DMS53 treated with DMSO at 0.1 percent for 48 hours (cell line): ENCODE measurements at regions not wholly inside any gene's neighbourhood (a gene's known extent, or its start where the extent isn't known, plus 50 kb on each side); places are given as distances from the start of the nearest gene placed in this dataset.

ENCODE experiments used
- DNase-seq: peaks from one replicate; lab custom pipeline; 2025; ENCODE audit not compliant: unreplicated experiment; lab: John Stamatoyannopoulos, UW

DNA sequence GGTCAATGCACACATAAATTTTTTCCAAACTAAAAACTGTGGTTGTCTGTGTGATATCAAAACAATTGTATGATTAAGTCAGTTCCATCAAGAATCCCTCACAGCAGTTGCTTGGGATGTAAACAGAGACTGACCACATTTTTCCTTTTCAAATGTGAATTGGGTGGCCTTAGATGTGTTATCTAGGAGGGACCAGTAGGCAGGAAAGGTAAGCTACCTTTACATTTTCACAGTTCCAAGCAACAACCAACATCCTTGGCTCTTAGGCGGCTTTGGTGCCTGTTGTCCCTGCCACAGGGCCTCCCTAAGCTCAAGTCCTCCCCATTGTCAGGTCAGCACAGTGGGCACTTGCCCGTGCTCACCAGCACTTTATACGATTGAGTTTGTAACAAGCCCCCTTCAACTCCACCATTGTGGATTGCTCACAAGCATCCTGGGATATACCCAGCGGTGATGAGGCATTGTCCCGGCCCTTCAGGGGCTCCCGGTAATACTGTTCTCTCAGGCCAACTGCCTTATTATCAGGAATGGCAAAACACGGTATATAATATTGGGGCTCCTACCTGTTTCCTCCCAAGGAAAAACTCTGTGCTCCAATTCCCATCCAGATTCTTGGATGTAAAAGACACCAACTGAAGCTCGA is 114.9 kb upstream of the ANKRD1 start:
- no peak for DNase-seq

DNA sequence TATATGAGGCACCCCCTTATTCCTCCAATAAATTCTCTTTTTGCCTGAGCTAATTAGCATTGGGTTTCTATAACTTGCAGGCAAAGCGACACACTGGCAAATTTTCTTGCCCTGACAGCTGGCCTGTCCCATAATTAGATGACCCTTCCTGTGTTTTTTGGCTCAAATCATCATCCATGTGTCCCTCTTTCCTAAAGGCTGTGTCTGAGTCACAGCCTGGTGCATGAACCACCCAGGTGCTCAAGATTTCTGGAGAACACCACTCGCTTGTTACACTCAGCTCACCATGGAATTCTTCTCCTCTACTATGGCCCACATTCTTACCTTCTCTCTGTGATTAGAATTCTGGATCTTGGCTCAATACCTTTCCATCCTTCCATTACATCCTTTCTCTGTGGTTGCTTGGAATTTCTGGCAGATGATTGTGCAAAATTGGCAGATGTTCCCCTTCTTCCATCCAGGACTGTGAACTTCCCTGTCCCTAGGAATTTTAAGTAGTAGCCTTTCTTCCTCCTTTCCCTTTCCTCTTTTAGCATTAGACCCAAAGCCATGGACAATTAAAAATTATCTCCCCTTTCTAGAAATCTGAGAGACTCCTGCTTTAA is 116.0 kb upstream of the ANKRD1 start:
- no peak for DNase-seq

DNA sequence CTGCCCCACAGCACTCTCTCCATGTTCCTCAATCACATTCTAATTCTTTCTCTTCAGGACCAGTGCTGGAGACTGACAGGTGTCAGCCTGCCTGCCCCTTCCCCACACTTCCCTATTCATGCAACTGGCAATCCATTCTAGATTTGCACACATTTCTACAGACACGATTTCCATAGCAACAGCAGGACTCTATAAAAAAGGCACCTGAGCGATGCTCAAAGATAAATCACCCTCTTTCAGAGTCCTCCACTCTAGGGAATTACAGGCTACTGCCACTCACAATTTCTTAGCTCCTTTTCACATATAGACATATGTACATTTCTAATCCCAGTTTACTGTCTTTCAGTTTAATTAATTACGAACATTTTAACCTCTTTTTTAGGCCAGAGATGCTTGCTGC is 118.1 kb upstream of the ANKRD1 start:
- no peak for DNase-seq

DNA sequence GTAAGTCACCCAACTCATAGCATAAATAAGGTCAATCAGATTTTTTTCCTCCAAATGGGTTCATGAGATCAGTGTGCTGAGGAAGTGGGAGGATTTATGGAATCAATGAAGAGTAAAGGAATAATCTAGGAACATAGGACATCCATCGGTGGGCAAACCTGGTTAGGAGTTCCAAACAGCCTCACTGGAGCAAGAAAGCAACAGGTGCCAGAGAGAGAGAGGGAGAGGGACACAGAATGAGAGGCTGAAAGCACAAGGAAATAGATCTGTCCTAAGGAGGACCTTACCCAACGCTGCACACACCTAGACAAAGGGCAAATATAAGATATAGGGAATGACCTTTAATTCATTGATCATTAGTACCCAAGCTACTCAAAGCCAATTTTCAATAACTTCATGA is 119.5 kb upstream of the ANKRD1 start:
- no peak for DNase-seq

DNA sequence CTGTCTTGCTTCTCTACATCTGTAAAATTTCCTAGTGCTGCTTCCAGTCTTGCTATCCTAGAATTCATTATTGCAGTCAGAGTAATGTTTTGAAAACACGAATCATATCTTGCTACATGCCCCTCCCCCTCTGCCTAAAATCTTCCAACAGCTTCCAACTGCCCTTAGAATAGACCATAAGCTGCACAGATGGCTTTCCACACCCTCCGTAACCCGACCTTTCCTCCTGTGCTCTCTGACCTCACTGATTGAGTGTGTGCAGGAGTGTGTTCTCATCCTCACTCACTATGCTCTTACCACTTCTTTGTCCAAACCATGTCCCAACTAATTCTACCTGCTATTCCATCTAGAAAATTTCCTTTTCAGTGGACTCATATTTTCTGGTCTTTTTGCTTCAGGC is 121.2 kb upstream of the ANKRD1 start:
- DNase-seq: no peak

DNA sequence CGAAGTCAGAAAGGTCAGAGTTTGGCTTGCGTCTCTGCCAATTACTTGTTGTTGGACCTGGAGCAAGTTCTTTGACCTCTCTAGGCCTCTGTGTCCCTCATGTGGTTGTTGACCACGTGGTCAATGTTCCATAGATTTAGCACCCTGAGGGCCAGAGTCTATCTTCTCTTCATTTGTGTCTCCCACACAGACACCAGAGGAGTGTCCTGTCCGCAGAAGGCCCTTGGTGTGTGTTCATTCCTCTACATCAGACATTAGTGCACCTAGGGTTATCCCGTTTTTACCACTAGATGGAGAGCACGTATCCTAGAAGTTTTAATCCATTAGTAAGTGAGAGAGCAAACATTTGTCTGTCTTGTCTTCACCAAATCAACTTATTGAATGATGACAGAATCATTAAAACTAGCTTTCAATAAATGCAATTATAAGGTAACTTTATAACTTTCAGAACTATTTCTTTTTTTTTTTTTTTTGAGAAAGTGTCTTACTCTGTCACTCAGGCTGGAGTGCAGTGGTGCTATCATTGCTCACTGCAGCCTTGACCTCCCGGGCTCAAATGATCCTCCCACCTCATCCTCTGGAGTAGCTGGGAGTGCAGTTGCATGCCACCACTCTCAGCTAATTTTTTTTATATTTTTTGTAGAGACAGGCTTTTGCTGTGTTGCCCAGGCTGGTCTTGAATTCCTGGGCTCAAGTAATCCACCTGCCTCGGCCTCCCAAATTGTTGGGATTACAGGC is 122.5 kb upstream of the ANKRD1 start:
- DNase-seq: peak; percentile 42

DNA sequence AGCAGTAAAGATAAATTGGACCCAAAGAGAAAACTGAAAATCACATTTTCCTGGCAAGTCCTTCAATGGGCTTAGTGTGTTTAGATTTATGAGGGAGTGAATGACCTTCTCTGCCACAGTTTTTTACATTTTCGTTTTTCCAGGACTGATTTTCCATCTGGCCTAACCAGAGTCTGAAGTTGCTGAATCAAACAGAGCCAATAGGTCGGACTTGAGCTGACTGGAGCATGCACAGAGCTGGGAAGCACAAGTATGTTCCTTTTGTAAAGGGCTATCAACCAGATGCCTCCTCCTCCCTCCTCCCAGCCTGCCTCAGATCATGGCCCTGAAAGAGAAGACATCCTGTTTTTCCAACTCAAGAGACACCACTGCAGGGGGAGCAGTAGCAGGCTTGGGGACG is 126.0 kb upstream of the ANKRD1 start:
- DNase-seq: no peak

DNA sequence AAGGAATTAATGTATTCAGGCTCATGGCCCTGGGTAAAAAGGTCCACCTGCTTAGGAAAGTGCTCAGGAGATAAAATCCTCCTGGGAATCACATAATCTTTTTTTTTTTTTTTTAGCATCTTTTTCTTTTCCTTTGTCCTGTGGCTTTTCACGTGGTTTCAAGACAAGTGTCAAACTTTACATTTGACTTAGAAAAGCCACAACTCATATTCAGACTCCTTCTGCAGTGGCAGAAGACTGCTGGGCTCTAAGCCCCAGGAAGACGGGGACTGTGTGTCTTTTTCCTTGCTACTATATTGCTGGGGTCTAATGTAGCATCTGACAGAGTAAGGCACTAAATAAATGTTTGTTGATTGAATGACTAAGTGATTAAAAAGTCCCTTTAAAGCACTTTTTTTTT is 127.5 kb upstream of the ANKRD1 start:
- DNase-seq: no peak

DNA sequence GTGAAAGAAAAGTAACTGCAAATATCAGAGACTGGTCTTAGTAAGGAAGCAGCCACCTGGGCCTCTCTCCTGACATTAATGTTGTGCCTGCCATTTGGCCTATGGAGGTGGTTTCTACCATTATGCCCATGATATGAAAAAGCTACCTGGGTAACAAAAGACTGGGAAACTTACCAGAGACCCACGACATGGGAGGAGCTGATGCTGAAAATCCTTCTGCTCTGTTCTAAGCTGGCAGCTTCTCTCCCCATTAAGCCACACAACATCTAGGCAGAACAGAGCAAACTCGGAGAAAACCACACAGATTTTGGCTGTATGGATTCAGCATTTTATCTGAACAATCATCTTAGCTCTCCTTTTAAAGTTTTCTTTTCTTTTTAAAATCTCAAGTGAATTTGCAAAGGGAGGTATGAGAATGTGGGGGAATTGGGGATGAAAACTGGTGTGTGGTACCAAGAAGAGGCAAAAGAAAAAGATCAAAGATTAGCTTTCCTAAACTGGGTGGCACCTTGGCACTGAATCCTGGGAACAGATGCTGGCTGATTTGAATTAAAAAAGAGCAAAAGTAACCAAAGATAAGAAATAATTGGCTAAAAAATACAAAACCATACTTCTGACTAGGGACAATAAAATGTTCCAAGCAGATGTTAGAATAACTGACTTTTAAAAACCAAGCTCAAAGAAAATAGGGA is 128.6 kb upstream of the ANKRD1 start:
- no peak for DNase-seq

DNA sequence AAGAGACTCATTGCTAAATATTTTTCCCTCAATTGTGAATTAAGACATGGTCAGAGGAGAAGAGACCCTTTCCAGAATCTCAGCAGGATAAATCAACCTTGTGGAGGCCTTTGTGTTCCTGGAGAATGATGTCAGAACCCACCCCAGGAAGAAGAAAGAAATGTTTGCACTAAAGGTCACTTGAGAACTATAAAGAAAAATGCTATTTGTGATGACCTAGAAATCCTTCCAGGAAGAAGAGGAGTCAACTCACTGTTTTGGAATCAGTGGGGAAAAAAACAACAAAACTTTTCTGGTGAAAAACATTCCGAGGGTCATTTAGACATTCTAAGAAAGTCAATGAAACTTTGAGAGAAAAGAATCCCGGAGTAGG is 129.1 kb upstream of the ANKRD1 start:
- DNase-seq: no peak

DNA sequence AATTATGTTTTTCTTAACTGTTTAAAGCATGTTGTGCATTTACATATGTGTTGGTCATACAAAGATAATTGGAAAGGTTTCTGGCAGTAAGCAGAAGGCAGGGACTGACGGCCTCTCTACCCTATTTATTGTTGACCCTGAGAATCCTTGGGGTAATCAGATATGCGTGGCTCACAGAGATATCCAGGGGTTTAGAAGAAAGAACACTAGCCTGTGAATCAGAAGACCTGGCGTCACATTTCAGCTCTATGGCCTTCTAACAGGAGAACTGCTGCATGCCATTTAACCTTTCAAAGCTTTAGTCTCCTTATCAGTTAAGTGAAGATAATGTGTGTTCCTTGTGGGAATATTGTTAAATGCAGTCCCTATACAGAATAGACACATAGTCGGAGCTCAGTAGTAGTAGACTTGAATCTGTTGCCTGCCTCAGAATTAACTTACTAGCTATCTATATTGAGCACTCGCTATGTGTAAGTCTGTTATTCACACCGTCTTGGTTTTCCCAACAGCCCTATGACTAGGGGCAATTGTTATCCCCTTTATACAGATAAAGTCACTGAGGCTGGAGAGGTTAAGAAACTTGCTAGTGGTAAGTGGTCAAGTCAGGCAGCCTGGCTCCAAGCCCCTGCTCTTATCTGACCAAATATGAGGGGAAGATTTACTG is 129.6 kb upstream of the ANKRD1 start:
- no peak for DNase-seq

DNA sequence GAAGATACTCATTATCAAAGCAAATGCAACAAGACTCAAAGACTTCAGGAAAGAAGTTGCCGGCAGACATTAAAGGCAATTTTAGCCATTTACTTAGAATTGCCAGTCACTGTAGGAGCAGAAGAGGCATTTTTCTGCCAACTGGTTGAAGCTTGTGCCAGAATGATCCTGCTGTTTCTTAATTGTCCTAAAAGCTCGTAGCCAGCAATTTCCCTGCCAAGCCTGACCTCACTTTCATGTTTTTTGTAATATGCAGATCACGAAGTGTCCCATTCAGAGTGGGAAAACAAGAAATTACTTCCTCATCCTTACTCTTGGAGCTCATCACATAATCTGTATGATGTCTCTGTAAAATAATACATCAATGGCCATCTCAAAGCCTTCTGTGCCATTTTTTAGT is 130.9 kb upstream of the ANKRD1 start:
- DNase-seq: no peak

DNA sequence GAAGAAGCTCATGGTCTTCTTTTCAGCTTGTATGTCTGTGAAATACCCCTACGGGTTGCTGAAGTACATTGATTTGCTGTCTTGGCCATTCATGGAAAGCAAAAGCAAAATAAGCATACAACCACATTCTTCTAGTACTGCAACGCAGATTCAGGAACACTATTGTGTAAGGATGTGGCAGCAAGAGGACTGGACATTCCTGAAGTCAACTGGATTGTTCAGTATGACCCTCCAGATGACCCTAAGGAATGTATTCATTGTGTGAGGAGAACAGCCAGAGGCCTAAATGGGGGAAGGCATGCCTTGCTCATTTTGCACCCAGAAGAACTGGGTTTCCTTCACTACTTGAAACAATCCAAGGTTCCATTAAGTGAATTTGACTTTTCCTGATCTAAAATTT is 133.4 kb upstream of the ANKRD1 start:
- no peak for DNase-seq

DNA sequence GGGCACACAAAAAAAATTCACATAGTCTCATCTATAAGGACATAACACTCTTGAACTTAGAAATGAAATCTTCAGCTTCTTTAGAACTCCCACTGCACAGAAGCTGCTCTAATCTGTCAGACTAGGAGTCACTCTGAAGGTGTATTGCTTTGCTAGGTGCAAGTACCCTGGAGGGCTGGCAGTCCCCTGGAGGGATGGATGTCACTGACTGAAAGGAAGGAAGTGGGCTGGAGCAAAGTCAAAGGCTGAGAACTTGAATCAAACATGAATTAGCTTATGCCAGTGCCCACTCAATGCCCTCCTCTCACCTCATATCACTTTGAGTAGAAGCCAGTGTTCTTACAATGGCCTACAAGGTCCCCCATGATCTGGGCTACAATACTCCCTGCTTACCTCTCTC is 140.3 kb upstream of the ANKRD1 start:
- no peak for DNase-seq

DNA sequence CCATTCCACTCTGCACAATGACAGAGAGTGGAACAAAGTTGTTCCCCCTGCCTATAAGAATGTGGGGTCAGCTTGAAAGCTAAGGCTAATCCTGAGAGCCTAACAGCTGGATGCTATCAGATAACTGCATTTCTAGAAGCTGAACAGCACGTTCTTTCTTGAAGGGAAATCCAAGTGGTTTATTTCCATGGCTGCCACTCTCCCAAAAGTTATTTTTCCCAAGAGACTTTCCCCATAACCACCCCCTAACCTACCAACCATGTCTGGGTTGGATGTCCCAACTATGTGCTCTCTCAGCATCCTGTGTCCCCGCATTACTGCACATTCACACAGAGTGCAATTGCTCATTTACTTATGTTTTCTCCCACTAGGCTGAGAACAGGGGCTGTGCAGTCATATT is 140.7 kb upstream of the ANKRD1 start:
- no peak for DNase-seq

DNA sequence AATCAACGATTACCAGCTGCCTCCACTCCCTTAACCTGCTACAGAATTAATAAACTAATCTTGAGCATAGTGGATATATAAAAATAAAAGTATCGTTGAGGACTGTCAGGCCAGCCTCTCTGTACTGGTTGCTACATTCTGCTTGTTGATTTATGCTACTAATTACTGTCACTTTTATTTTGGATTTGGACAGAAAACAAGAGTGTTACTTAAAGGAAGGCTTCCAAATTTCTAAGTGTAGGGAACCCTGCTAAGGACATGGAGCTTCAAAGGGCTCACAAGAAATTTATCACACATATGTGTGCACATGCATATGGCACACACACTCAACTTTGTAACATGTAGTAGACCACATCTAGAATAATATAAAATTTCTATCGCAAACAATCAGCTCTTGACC is 141.2 kb upstream of the ANKRD1 start:
- no peak for DNase-seq

DNA sequence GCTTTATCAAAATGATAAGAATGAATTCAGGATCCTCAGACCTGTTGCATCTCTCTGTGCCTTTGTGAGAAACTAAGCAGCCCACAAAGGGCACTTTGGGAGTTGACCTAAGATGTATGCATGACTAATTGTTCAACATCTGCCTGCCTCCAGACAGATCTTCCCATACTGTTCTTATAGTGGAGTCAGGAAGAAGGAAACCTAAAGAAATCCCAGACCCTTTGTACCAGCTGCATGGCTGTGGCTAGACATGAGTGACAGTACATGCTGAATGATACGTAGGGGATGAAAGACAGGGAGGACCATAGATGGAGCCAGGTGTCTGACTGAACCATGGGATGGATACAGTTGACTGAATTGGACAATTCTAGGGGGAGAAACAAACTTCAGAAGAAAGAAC is 148.7 kb upstream of the PCGF5 start:
- no peak for DNase-seq

DNA sequence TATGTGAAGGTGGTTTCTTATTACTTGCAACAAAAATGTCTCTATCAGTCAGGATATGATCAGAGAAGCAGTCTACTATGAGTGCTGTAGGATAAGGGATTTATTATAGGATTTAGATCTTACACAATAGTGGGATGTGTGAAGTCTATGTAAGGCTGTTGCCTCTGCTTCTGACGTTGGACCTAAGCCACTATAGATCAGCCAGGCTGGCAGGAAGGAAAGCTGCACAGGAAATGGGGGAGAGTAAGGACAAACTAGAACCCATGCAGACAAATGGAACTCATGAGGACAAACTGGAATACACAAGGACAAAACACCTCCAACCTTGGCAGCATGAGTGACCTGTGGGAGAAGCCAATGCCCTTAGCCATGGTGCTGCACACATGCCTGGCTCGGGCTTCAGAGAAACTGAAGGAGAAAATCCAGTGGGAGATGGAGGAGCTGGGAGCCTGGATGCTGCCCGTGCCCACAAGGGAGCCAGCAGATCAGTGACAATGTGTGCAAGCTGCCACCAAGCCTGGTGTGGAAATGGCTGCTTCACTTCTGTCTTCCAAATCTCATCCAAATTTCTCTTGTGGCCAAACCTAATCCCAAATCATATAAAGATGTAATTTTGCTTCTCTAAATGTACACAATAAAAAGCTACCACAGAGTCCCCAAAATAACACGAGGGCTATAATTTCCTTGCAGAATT is 147.0 kb upstream of the PCGF5 start:
- no peak for DNase-seq

DNA sequence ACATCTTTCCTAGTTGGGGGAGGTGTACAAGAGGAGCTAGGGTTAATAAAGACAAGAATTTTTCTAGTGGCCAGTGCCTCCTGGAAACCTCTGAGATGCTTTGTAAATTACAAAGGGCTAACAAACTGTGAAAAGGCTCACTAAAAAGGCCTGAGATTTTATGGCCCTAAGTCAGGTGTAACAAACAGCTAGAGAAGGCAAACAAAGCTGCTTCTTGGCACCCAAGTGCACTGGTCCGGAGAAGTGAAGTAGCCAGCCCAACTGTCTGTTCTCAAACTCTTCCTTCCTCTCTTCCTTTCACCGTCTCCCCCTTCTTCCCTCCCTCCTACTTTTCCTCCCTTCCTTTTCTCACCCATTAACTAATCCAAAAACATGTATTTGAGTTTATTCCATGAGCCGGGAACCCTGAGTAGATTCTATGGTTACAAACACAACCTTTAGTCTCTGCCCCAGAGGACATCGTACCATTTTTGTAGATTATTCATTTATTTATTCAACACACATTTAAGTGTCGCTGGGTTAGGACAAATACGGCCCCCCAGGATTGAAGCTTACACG is 143.4 kb upstream of the PCGF5 start:
- no peak for DNase-seq

DNA sequence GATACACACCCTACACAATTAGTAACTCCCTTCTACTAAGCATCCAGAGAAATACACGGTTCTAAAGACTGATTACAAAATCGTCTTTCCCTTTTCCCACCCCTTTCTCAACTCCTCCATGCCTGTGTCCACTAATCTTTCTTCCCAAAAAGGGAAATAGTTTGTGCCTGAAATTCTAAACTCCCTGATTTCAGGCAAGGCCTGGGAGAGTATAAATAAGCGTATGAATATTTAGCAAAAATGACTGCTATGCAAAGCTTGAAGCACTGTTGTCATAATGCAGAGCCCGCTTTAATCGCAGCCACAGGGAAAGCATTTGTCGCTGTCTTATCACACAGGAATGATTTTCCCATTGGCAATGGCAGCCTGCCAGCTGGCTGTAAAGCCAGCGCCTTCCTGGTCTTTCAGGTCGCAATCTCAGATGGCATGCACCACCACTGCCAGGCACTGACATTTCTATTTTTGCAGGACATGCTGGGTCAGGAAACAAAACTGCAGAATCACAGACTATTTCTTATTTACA is 142.9 kb upstream of the PCGF5 start:
- no peak for DNase-seq
